ENCODE measurements at regions not wholly inside any gene's neighbourhood (a gene's known extent, or its start where the extent isn't known, plus 50 kb on each side); places are given as distances from the start of the nearest gene placed in this dataset.
A peak's percentile ranks its signal among the peaks of the same experiment; 100 is the strongest.
"Not testable (repeated sequence)": the region's sequence is repeated elsewhere in the genome, so short reads cannot be mapped to it uniquely, and the experiment has no call there.

GRCh38 chr10:36556468-36556867 is 568.9 kb upstream of the ANKRD30A start:
- no peak for DNase-seq (ENCODE audit: low spot score)

- peak; percentile 77 for DNase-seq (ENCODE audit: low spot score)
Measured at GRCh38 chr10:36555036-36555435, 570.4 kb upstream of the ANKRD30A start.

GRCh38 chr10:36547965-36548364 is 577.4 kb upstream of the ANKRD30A start:
- no peak for DNase-seq (ENCODE audit: low spot score)

- no peak for DNase-seq (ENCODE audit: low spot score)
Measured at GRCh38 chr10:36542493-36542892, 582.9 kb upstream of the ANKRD30A start.

- no peak for DNase-seq (ENCODE audit: low spot score)
Measured at GRCh38 chr10:36540611-36541010, 584.8 kb upstream of the ANKRD30A start.

GRCh38 chr10:36538953-36539586 is 586.3 kb upstream of the ANKRD30A start:
- DNase-seq (ENCODE audit: low spot score): peak; percentile 68

- peak; percentile 3 for DNase-seq (ENCODE audit: low spot score)
Measured at GRCh38 chr10:36534471-36535002, 590.9 kb upstream of the ANKRD30A start.

GRCh38 chr10:36533861-36534260 is 591.5 kb upstream of the ANKRD30A start:
- DNase-seq (ENCODE audit: low spot score): no peak

- DNase-seq (ENCODE audit: low spot score): no peak
Measured at GRCh38 chr10:36533316-36533715, 592.1 kb upstream of the ANKRD30A start.

- no peak for DNase-seq (ENCODE audit: low spot score)
Measured at GRCh38 chr10:36531621-36532020, 593.8 kb upstream of the ANKRD30A start.

GRCh38 chr10:36526033-36526432 is 599.4 kb upstream of the ANKRD30A start:
- DNase-seq (ENCODE audit: low spot score): no peak

GRCh38 chr10:36524126-36524525 is 601.3 kb upstream of the ANKRD30A start:
- not testable (repeated sequence) for DNase-seq (ENCODE audit: low spot score)

- DNase-seq (ENCODE audit: low spot score): no peak
Measured at GRCh38 chr10:36519909-36520308, 605.5 kb upstream of the ANKRD30A start.

GRCh38 chr10:36516281-36516680 is 609.1 kb upstream of the ANKRD30A start:
- no peak for DNase-seq (ENCODE audit: low spot score)

- DNase-seq (ENCODE audit: low spot score): no peak
Measured at GRCh38 chr10:36515319-36515718, 610.1 kb upstream of the ANKRD30A start.

GRCh38 chr10:36507715-36508114 is 617.7 kb upstream of the ANKRD30A start:
- DNase-seq (ENCODE audit: low spot score): no peak

- DNase-seq (ENCODE audit: low spot score): no peak
Measured at GRCh38 chr10:36506697-36507496, 618.5 kb upstream of the ANKRD30A start.

- DNase-seq (ENCODE audit: low spot score): no peak
Measured at GRCh38 chr10:36506261-36506660, 619.1 kb upstream of the ANKRD30A start.

GRCh38 chr10:36504758-36505157 is 620.6 kb upstream of the ANKRD30A start:
- DNase-seq (ENCODE audit: low spot score): no peak

GRCh38 chr10:36500266-36500665 is 625.1 kb upstream of the ANKRD30A start:
- DNase-seq (ENCODE audit: low spot score): no peak

- DNase-seq (ENCODE audit: low spot score): no peak
Measured at GRCh38 chr10:36499693-36500092, 625.7 kb upstream of the ANKRD30A start.

GRCh38 chr10:36496758-36497157 is 628.6 kb upstream of the ANKRD30A start:
- no peak for DNase-seq (ENCODE audit: low spot score)

GRCh38 chr10:36494371-36494770 is 631.0 kb upstream of the ANKRD30A start:
- DNase-seq (ENCODE audit: low spot score): peak; percentile 12
